Lung (tissue), 11 donors: ENCODE measurements at regions not wholly inside any gene's neighbourhood (a gene's known extent, or its start where the extent isn't known, plus 50 kb on each side); places are given as distances from the start of the nearest gene placed in this dataset.

ENCODE experiments used
- ATAC-seq: fragments of 200-7000 bp; cut with Tn5 transposase; one replicate; pipeline ENCODE4 v1.9.1; 2020; ENCODE audit warnings: moderate number of reproducible peaks; ENCODE audit not compliant: insufficient read depth, low FRiP score
- DNase-seq, 3 donors: peaks; one replicate each; pipeline ENCODE4 v3.0.0-alpha.2; 2013 to 2017
- H3K27ac ChIP-seq, 2 donors: one replicate each; pipeline ENCODE4 v1.5.1; 2013; ENCODE audit warnings: mild to moderate bottlenecking in 2 of 2, moderate library complexity in 2 of 2, control low read depth in 1 of 2, inconsistent platforms in 1 of 2, low read depth in 1 of 2, low read length in 1 of 2
- H3K27me3 ChIP-seq, 3 donors: one replicate each; pipeline ENCODE4 v1.5.1; 2013; ENCODE audit warnings: low read length in 2 of 3; ENCODE audit not compliant: control insufficient read depth in 3 of 3, insufficient read depth in 3 of 3
- H3K36me3 ChIP-seq, 4 donors: one replicate each; pipeline ENCODE4 v1.5.1; 2013; ENCODE audit warnings: low read length in 4 of 4, mild to moderate bottlenecking in 1 of 4, moderate library complexity in 1 of 4; ENCODE audit not compliant: control insufficient read depth in 4 of 4, insufficient read depth in 4 of 4
- H3K4me1 ChIP-seq, 5 donors: one replicate each; pipeline ENCODE4 v1.5.1; 2013; ENCODE audit warnings: low read length in 5 of 5, mild to moderate bottlenecking in 2 of 5, moderate library complexity in 1 of 5; ENCODE audit not compliant: control insufficient read depth in 5 of 5, insufficient read depth in 5 of 5
- H3K4me3 ChIP-seq: one replicate; pipeline ENCODE4 v1.5.1; 2013; ENCODE audit warnings: mild to moderate bottlenecking, control low read depth, moderate library complexity
- H3K9ac ChIP-seq, 2 donors: one replicate each; pipeline ENCODE4 v1.5.1; 2013; ENCODE audit warnings: low read length in 2 of 2, control low read depth in 1 of 2; ENCODE audit not compliant: insufficient read depth in 1 of 2
- H3K9me3 ChIP-seq, 4 donors: one replicate each; pipeline ENCODE4 v1.5.1; 2013; ENCODE audit warnings: low read length in 3 of 4, mild to moderate bottlenecking in 1 of 4, moderate library complexity in 1 of 4; ENCODE audit not compliant: control insufficient read depth in 4 of 4, insufficient read depth in 3 of 4
- WGBS, 2 donors: extraction: QIAGEN DNeasy Blood & Tissue Kit; methylation state at CpG; one replicate each; pipeline ENCODE4 v1.1.7; 2013; 5-methylcytosine and 5-hydroxymethylcytosine counted together
- TF ChIP-seq, protein P1 (sequence below): IDR thresholded peaks from 2 replicates; pipeline ENCODE4 v1.5.1; 2012; ENCODE audit warnings: mild to moderate bottlenecking; ENCODE audit errors: control extremely low read depth, extremely low read depth
- donor health status: control.
- donor health status: control.
- donor health status: Bipolar disorder and iron deficiency.
- donor health status: healthy.
- donor health status: DM: yes; HTN: yes; CAD: no.

DNA sequence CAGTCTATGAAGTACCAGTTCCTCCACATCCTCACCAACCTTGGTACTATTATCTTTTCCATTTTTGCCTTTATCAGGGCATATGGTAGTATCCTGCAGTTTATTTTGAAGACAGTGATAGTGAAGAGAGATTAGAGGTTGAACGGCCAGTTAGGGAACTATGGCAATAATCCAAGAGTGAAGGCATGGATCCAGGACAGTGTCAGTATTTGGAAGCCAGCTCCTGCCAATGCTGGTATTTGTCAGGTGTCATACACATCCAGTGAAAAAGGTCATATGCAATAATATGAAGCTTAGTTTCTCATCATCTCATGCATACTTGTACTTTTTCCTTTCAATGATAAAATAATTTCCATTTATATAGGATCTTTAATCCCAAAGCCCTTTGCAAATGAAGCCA is 56.8 kb upstream of the KCNMB2 start:
- Histone ChIP-seq H3K36me3 (no peaks in the 10 kb centered on the region), H3K9me3 (no peaks in the 10 kb centered on the region), H3K4me1 (peaks cover 0 to 3% (median 0%) of the 10 kb centered on the region in 5 donors), H3K27me3 (no peaks in the 10 kb centered on the region), H3K4me3 (no peak overlapping the region), H3K9ac (no peak overlapping the region), H3K27ac (no peak overlapping the region)
- TF ChIP-seq, protein P1, sequence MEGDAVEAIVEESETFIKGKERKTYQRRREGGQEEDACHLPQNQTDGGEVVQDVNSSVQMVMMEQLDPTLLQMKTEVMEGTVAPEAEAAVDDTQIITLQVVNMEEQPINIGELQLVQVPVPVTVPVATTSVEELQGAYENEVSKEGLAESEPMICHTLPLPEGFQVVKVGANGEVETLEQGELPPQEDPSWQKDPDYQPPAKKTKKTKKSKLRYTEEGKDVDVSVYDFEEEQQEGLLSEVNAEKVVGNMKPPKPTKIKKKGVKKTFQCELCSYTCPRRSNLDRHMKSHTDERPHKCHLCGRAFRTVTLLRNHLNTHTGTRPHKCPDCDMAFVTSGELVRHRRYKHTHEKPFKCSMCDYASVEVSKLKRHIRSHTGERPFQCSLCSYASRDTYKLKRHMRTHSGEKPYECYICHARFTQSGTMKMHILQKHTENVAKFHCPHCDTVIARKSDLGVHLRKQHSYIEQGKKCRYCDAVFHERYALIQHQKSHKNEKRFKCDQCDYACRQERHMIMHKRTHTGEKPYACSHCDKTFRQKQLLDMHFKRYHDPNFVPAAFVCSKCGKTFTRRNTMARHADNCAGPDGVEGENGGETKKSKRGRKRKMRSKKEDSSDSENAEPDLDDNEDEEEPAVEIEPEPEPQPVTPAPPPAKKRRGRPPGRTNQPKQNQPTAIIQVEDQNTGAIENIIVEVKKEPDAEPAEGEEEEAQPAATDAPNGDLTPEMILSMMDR: no peak
- ATAC-seq: no peak
- 36 to 61% methylated on average over 1 of the region's 1 CpG for WGBS, 2 donors
- no peak for DNase-seq

DNA sequence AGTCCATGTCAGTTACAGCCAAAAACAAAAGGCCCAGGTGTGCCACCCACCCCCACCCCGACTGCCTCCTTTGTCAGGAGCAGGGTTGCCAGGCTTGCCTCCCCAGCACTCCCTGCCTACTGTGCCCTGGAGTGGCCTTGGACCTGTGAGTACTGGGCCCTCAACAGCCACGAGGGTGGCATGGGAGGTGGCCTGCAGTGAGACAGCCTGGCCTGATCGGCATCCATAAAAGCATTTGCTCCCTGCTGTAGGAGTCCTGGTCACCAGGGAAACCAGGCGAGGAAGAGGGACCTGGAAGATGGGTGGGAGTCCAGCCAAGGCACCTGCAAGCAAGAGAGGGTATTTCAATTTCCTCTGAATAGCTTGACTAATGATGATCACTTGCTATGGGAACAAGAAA is 56.4 kb upstream of the KCNMB2 start:
- DNase-seq: no peak
- TF ChIP-seq, protein P1: no peak
- no peaks in the 10 kb centered on the region for H3K27me3 ChIP-seq

DNA sequence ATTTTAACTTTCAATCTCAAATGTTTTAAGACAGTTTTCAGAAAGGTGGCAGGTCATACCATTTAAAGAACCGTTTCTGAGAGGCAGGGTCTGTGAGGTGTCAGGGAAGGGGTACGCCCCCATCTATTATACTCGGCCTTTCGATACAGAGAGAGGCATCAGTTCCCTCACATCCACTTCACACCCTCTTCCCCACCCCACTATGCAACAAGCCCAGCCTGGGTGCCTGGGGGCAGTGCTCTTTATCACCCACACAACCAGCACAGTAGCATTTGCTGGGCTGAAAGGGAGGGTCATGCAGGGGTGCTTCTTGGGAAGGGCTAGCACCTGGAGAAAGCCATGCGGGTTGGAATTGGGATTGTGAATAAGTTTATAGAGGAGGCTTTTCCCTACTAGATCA is 56.0 kb upstream of the KCNMB2 start:
- H3K27me3 ChIP-seq: no peaks in the 10 kb centered on the region
- no peaks in the 10 kb centered on the region for H3K36me3 ChIP-seq
- no peak overlapping the region for H3K9ac ChIP-seq
- TF ChIP-seq, protein P1: no peak
- H3K4me3 ChIP-seq: no peak overlapping the region
- ATAC-seq: no peak
- peaks cover 0 to 3% (median 0%) of the 10 kb centered on the region in 5 donors for H3K4me1 ChIP-seq
- no peak for DNase-seq
- H3K27ac ChIP-seq: no peak overlapping the region
- no peaks in the 10 kb centered on the region for H3K9me3 ChIP-seq
- 85 to 87% methylated on average over 5 of the region's 5 CpGs for WGBS, 2 donors

More for the DNA sequence above, 56.4 kb upstream of the KCNMB2 start:
- no peak overlapping the region for H3K4me3 ChIP-seq
- no peak overlapping the region for H3K27ac ChIP-seq
- no peaks in the 10 kb centered on the region for H3K9me3 ChIP-seq
- H3K36me3 ChIP-seq: no peaks in the 10 kb centered on the region
- ATAC-seq: no peak
- H3K9ac ChIP-seq: no peak overlapping the region
- H3K4me1 ChIP-seq: peaks cover 0 to 3% (median 0%) of the 10 kb centered on the region in 5 donors
- WGBS, 2 donors: 68 to 69% methylated on average over 4 of the region's 4 CpGs

DNA sequence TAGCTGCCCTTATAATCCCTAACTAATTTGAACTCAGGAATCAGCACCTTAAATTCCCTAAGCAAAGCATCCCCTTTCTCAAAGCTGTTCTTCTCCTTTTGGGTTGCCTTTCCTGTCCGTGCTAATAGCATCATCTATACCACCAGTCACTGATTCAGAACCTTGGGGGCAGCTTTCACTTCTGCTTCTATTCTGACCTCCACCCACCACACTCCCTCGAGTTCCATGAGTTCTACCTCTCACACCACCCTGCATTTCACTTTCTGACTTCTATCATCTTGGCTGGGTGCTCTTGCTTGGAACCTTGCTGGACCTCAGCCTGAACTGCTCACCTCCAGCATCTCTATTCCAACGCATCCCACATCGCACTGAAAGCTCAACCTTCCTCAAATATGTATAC is 55.4 kb upstream of the KCNMB2 start:
- H3K9ac ChIP-seq: no peak overlapping the region
- H3K36me3 ChIP-seq: no peaks in the 10 kb centered on the region
- H3K9me3 ChIP-seq: no peaks in the 10 kb centered on the region
- no peak overlapping the region for H3K27ac ChIP-seq
- TF ChIP-seq, protein P1: no peak
- no peaks in the 10 kb centered on the region for H3K27me3 ChIP-seq
- DNase-seq (no peak), ATAC-seq (no peak)
- 74 to 85% methylated on average over 4 of the region's 4 CpGs for WGBS, 2 donors
- H3K4me3 ChIP-seq: no peak overlapping the region
- peaks cover 0 to 3% (median 0%) of the 10 kb centered on the region in 5 donors for H3K4me1 ChIP-seq
